Middle frontal gyrus (tissue), 1 donor: ENCODE measurements at regions not wholly inside any gene's neighbourhood (a gene's known extent, or its start where the extent isn't known, plus 50 kb on each side); places are given as distances from the start of the nearest gene placed in this dataset.
"Not testable (repeated sequence)": the region's sequence is repeated elsewhere in the genome, so short reads cannot be mapped to it uniquely, and the experiment has no call there.

Experiments used
- DNase-seq: peaks from one replicate; pipeline ENCODE4 v3.0.0-alpha.2; 2015; ENCODE audit warnings: low spot score; ENCODE audit errors: extremely low spot score

- DNase-seq: no peak
These were observed 138.0 kb upstream of the KLF6 start for GRCh38 chr10:3923033-3923432.

GRCh38 chr10:3919709-3920308 lies 134.8 kb upstream of the KLF6 start:
- DNase-seq: no peak

GRCh38 chr10:3917392-3917791 lies 132.4 kb upstream of the KLF6 start:
- not testable (repeated sequence) for DNase-seq

GRCh38 chr10:3914733-3915132 lies 129.7 kb upstream of the KLF6 start:
- DNase-seq: no peak

- no peak for DNase-seq
These were observed 126.9 kb upstream of the KLF6 start for GRCh38 chr10:3911713-3912442.

GRCh38 chr10:3911241-3911640 lies 126.2 kb upstream of the KLF6 start:
- no peak for DNase-seq

GRCh38 chr10:3909339-3909738 lies 124.3 kb upstream of the KLF6 start:
- no peak for DNase-seq

GRCh38 chr10:3908183-3908582 lies 123.2 kb upstream of the KLF6 start:
- no peak for DNase-seq

GRCh38 chr10:3907514-3907913 lies 122.5 kb upstream of the KLF6 start:
- no peak for DNase-seq

GRCh38 chr10:3906511-3907111 lies 121.6 kb upstream of the KLF6 start:
- no peak for DNase-seq

GRCh38 chr10:3904419-3904960 lies 119.5 kb upstream of the KLF6 start:
- DNase-seq: no peak

GRCh38 chr10:3902809-3903410 lies 117.9 kb upstream of the KLF6 start:
- no peak for DNase-seq

GRCh38 chr10:3902054-3902808 lies 117.2 kb upstream of the KLF6 start:
- DNase-seq: no peak

- DNase-seq: no peak
These were observed 116.4 kb upstream of the KLF6 start for GRCh38 chr10:3901370-3901769.

- no peak for DNase-seq
These were observed 115.4 kb upstream of the KLF6 start for GRCh38 chr10:3900391-3900790.

- DNase-seq: no peak
These were observed 113.8 kb upstream of the KLF6 start for GRCh38 chr10:3898821-3899220.

- no peak for DNase-seq
These were observed 112.1 kb upstream of the KLF6 start for GRCh38 chr10:3897156-3897555.

GRCh38 chr10:3896161-3896560 lies 111.2 kb upstream of the KLF6 start:
- no peak for DNase-seq

- DNase-seq: no peak
These were observed 110.1 kb upstream of the KLF6 start for GRCh38 chr10:3895045-3895631.

- no peak for DNase-seq
These were observed 109.0 kb upstream of the KLF6 start for GRCh38 chr10:3893901-3894563.
